GM23338 (cell line): ENCODE measurements at regions not wholly inside any gene's neighbourhood (a gene's known extent, or its start where the extent isn't known, plus 50 kb on each side); places are given as distances from the start of the nearest gene placed in this dataset.

Experiments
- ATAC-seq: fragments of 200-7000 bp; cut with Tn5 transposase; 3 replicates; pipeline ENCODE4 v1.9.1; 2020
- DNase-seq: peaks from one replicate; pipeline ENCODE4 v3.0.0-alpha.2; 2015; ENCODE audit warnings: low spot score
- H2AFZ ChIP-seq: fragments of 200-600 bp; sonication (generic); 2 replicates; pipeline ENCODE4 v1.8.0; 2016; ENCODE audit warnings: antibody characterized with exemption, mild to moderate bottlenecking, moderate library complexity
- H3F3A ChIP-seq: fragments of 200-600 bp; sonication (generic); replicated peaks from 2 replicates; pipeline ENCODE4 v1.8.0; 2017; ENCODE audit warnings: antibody characterized with exemption, mixed run types, low read depth
- H3K27ac ChIP-seq: fragments of 200-600 bp; sonication (generic); 2 replicates; pipeline ENCODE4 v1.6.1; 2016; ENCODE audit warnings: low read depth
- H3K27me3 ChIP-seq: fragments of 200-600 bp; sonication (generic); 2 replicates; pipeline ENCODE4 v1.8.0; 2016; ENCODE audit warnings: mild to moderate bottlenecking, mixed run types, moderate library complexity; ENCODE audit not compliant: insufficient read depth
- H3K36me3 ChIP-seq: fragments of 200-600 bp; sonication (generic); 2 replicates; pipeline ENCODE4 v1.8.0; 2016; ENCODE audit warnings: mild to moderate bottlenecking; ENCODE audit not compliant: insufficient read depth
- H3K4me1 ChIP-seq: fragments of 200-600 bp; sonication (generic); 2 replicates; pipeline ENCODE4 v1.8.0; 2016; ENCODE audit warnings: mild to moderate bottlenecking, moderate library complexity; ENCODE audit not compliant: insufficient read depth
- H3K4me2 ChIP-seq: fragments of 200-600 bp; sonication (generic); 2 replicates; pipeline ENCODE4 v1.7.1; 2017; ENCODE audit warnings: mixed run types
- H3K4me3 ChIP-seq: fragments of 200-600 bp; sonication (generic); 2 replicates; pipeline ENCODE4 v1.6.1; 2016; ENCODE audit warnings: mixed run types
- H3K79me2 ChIP-seq: fragments of 200-600 bp; sonication (generic); replicated peaks from 2 replicates; pipeline ENCODE4 v1.8.0; 2017; ENCODE audit warnings: mild to moderate bottlenecking; ENCODE audit not compliant: insufficient read depth
- H3K9me2 ChIP-seq: fragments of 200-600 bp; sonication (generic); 2 replicates; pipeline ENCODE4 v1.8.0; 2017; ENCODE audit not compliant: insufficient read depth
- H4K20me1 ChIP-seq: fragments of 200-600 bp; sonication (generic); replicated peaks from 2 replicates; pipeline ENCODE4 v1.8.0; 2017; ENCODE audit warnings: mild to moderate bottlenecking; ENCODE audit not compliant: insufficient read depth
- H3K27ac Mint-ChIP-seq: 2 replicates; pipeline ENCODE4 v1.8.0; 2020; ENCODE audit warnings: inconsistent platforms, mild to moderate bottlenecking, moderate library complexity, mixed read lengths
- H3K27me3 Mint-ChIP-seq: 3 replicates; pipeline ENCODE4 v1.8.0; 2022; ENCODE audit warnings: low read depth, mild to moderate bottlenecking, moderate library complexity, mixed read lengths, inconsistent platforms; ENCODE audit not compliant: insufficient read depth, poor library complexity
- H3K36me3 Mint-ChIP-seq: 3 replicates; pipeline ENCODE4 v1.8.0; 2021; ENCODE audit warnings: low read depth, mild to moderate bottlenecking, inconsistent platforms, moderate library complexity, mixed read lengths
- H3K4me1 Mint-ChIP-seq: 3 replicates; pipeline ENCODE4 v1.8.0; 2020; ENCODE audit warnings: mild to moderate bottlenecking, inconsistent platforms, mixed read lengths
- H3K4me3 Mint-ChIP-seq: 3 replicates; pipeline ENCODE4 v1.8.0; 2021; ENCODE audit warnings: moderate library complexity, mild to moderate bottlenecking, inconsistent platforms, mixed read lengths
- H3K9me3 Mint-ChIP-seq: 3 replicates; pipeline ENCODE4 v1.8.0; 2020; ENCODE audit warnings: moderate library complexity, mild to moderate bottlenecking, inconsistent platforms, mixed read lengths
- CREB1 ChIP-seq: fragments of 250-450 bp; sonication (Bioruptor Pico); IDR thresholded peaks from 2 replicates; pipeline ENCODE4 v1.5.0; 2020; ENCODE audit warnings: low read depth, mild to moderate bottlenecking, moderate library complexity
- EZH2 ChIP-seq: fragments of 200-600 bp; sonication (generic); IDR thresholded peaks from one replicate; pipeline ENCODE4 v1.8.0; 2017; ENCODE audit warnings: antibody characterized with exemption, mild to moderate bottlenecking, low read depth; ENCODE audit not compliant: unreplicated experiment
- EZH2phosphoT487 ChIP-seq: fragments of 200-600 bp; sonication (generic); IDR thresholded peaks from one replicate; pipeline ENCODE4 v1.8.1; 2018; ENCODE audit warnings: antibody characterized with exemption; ENCODE audit not compliant: unreplicated experiment
- JUNB ChIP-seq: IDR thresholded peaks from one replicate; pipeline ENCODE4 v1.6.1; 2016; ENCODE audit warnings: antibody characterized with exemption; ENCODE audit not compliant: unreplicated experiment
- NANOG ChIP-seq: IDR thresholded peaks from 2 replicates; pipeline ENCODE4 v1.6.1; 2016; ENCODE audit warnings: antibody characterized with exemption, borderline replicate concordance
- POLR2AphosphoS5 ChIP-seq: IDR thresholded peaks from 2 replicates; pipeline ENCODE4 v1.6.1; 2016; ENCODE audit warnings: antibody characterized with exemption, low read depth
- STAT1 ChIP-seq: IDR thresholded peaks from one replicate; pipeline ENCODE4 v1.6.1; 2016; ENCODE audit warnings: antibody characterized with exemption; ENCODE audit not compliant: unreplicated experiment
- ZNF331 ChIP-seq: fragments of 250-450 bp; sonication (Bioruptor Pico); IDR thresholded peaks from 2 replicates; pipeline ENCODE4 v1.5.0; 2020; ENCODE audit warnings: low read depth, mild to moderate bottlenecking, moderate library complexity
- TF ChIP-seq, protein P1 (sequence below): fragments of 250-450 bp; sonication (Bioruptor Pico); IDR thresholded peaks from 2 replicates; pipeline ENCODE4 v1.5.0; 2020; ENCODE audit warnings: mild to moderate bottlenecking, moderate library complexity
- TF ChIP-seq, protein P2 (sequence below): IDR thresholded peaks from 2 replicates; pipeline ENCODE4 v1.6.1; 2016; ENCODE audit warnings: antibody characterized with exemption
- TF ChIP-seq, protein P3 (sequence below), 2 experiments: fragments of 200-600 bp in 1 of 2; sonication (generic) in 1 of 2; conservative IDR thresholded peaks; 2 replicates each; pipeline versions ENCODE4 v1.5.1 to v1.6.1; 2016 to 2017; ENCODE audit warnings: antibody characterized with exemption in 2 of 2, low read depth in 2 of 2, mild to moderate bottlenecking in 2 of 2, moderate library complexity in 1 of 2

DNA sequence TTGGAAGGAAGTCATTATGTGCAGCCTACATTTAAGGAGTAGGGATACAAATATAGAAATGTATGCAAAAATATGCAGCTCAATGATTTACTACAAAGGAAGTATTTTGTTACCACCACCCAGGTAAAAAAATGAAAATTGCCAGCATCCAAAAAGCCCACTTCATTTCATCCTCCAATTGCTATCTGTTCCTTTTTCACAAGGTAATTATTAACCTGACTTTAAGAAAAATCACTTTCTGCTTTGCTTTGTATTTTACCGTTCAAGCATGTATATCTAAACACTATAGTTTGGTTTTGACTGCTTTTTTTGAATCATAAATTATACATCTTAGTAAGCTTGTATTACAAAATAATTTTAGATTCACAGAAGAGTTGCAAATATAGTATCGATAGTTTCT, 768.5 kb upstream of the GJE1 start (continued):
- TF ChIP-seq, protein P1, sequence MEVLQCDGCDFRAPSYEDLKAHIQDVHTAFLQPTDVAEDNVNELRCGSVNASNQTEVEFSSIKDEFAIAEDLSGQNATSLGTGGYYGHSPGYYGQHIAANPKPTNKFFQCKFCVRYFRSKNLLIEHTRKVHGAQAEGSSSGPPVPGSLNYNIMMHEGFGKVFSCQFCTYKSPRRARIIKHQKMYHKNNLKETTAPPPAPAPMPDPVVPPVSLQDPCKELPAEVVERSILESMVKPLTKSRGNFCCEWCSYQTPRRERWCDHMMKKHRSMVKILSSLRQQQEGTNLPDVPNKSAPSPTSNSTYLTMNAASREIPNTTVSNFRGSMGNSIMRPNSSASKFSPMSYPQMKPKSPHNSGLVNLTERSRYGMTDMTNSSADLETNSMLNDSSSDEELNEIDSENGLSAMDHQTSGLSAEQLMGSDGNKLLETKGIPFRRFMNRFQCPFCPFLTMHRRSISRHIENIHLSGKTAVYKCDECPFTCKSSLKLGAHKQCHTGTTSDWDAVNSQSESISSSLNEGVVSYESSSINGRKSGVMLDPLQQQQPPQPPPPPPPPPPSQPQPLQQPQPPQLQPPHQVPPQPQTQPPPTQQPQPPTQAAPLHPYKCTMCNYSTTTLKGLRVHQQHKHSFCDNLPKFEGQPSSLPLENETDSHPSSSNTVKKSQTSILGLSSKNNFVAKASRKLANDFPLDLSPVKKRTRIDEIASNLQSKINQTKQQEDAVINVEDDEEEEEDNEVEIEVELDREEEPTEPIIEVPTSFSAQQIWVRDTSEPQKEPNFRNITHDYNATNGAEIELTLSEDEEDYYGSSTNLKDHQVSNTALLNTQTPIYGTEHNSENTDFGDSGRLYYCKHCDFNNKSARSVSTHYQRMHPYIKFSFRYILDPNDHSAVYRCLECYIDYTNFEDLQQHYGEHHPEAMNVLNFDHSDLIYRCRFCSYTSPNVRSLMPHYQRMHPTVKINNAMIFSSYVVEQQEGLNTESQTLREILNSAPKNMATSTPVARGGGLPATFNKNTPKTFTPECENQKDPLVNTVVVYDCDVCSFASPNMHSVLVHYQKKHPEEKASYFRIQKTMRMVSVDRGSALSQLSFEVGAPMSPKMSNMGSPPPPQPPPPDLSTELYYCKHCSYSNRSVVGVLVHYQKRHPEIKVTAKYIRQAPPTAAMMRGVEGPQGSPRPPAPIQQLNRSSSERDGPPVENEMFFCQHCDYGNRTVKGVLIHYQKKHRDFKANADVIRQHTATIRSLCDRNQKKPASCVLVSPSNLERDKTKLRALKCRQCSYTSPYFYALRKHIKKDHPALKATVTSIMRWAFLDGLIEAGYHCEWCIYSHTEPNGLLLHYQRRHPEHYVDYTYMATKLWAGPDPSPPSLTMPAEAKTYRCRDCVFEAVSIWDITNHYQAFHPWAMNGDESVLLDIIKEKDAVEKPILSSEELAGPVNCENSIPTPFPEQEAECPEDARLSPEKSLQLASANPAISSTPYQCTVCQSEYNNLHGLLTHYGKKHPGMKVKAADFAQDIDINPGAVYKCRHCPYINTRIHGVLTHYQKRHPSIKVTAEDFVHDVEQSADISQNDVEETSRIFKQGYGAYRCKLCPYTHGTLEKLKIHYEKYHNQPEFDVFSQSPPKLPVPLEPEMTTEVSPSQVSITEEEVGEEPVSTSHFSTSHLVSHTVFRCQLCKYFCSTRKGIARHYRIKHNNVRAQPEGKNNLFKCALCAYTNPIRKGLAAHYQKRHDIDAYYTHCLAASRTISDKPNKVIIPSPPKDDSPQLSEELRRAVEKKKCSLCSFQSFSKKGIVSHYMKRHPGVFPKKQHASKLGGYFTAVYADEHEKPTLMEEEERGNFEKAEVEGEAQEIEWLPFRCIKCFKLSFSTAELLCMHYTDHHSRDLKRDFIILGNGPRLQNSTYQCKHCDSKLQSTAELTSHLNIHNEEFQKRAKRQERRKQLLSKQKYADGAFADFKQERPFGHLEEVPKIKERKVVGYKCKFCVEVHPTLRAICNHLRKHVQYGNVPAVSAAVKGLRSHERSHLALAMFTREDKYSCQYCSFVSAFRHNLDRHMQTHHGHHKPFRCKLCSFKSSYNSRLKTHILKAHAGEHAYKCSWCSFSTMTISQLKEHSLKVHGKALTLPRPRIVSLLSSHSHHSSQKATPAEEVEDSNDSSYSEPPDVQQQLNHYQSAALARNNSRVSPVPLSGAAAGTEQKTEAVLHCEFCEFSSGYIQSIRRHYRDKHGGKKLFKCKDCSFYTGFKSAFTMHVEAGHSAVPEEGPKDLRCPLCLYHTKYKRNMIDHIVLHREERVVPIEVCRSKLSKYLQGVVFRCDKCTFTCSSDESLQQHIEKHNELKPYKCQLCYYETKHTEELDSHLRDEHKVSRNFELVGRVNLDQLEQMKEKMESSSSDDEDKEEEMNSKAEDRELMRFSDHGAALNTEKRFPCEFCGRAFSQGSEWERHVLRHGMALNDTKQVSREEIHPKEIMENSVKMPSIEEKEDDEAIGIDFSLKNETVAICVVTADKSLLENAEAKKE (CRISPR knock-in tag), result no peak

DNA sequence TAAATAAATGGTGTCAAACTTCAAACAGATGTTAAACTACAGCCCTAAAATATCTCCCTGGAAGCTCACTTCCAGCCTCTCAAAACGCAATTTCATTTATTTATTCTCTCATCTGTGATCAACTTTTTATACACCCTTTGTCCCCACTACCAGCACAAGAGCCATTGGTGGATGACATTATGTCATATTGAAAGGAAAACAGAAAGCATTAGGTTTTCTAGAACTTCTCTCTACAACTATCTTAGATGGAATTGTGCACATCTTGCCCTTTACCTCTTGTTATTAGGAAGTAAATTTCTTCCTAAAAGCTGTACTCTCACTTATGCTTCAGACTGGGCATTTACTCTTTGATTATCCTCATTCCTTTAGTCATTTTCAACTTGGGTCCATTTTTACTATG, 771.2 kb upstream of the GJE1 start:
- Histone ChIP-seq H4K20me1 (no peaks in the 10 kb centered on the region), H3K4me2 (no peak overlapping the region), H3K9me2 (no peaks in the 10 kb centered on the region), H3K36me3 (no peaks in the 10 kb centered on the region), H3F3A (no peaks in the 10 kb centered on the region), H3K79me2 (no peaks in the 10 kb centered on the region), H3K4me1 (no peaks in the 10 kb centered on the region), H3K4me3 (no peak overlapping the region), H3K27me3 (no peaks in the 10 kb centered on the region), H2AFZ (no peak overlapping the region), H3K27ac (no peak overlapping the region)
- Mint-ChIP-seq H3K27me3 (no peaks in the 10 kb centered on the region), H3K9me3 (peaks cover 9% of the 10 kb centered on the region), H3K4me3 (no peak overlapping the region), H3K36me3 (peaks cover 18% of the 10 kb centered on the region; the same call in 2 of the 3 replicates), H3K4me1 (no peaks in the 10 kb centered on the region), H3K27ac (no peak overlapping the region)
- ATAC-seq (no peak), DNase-seq (no peak)
- no peak for TF ChIP-seq CREB1 (CRISPR knock-in tag)

DNA sequence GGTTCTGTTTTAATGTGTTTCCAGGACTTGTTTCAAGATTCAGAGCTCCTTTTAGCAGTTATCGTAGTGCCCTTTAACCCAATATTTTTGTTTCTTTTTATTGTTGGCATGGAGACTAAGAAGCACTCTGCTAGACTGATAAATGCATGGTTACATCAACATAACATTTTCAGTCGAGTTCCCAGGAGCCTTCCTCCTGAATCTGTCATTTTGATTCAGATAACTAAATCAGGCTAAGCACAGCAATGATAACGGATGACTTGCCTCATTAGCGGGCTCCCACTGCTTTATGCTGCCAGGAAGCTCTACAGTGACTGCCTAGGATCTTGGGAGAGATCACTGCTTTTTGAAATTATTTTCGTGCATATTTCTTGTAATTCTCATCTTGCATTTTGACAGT, 772.8 kb upstream of the GJE1 start:
- H3K4me2 ChIP-seq, result no peak overlapping the region
- H3K36me3 Mint-ChIP-seq, result peaks cover 19% of the 10 kb centered on the region; the same call in 2 of the 3 replicates
- no peak overlapping the region; the same call in 1 of the 2 replicates for H3K27ac ChIP-seq
- H3K9me3 Mint-ChIP-seq, result peaks cover 9% of the 10 kb centered on the region
- no peaks in the 10 kb centered on the region for H3K27me3 Mint-ChIP-seq
- H3K79me2 ChIP-seq, result no peaks in the 10 kb centered on the region
- H4K20me1 ChIP-seq, result no peaks in the 10 kb centered on the region
- no peak overlapping the region for H3K4me3 Mint-ChIP-seq
- no peaks in the 10 kb centered on the region for H3F3A ChIP-seq
- H3K36me3 ChIP-seq, result no peaks in the 10 kb centered on the region
- H3K4me3 ChIP-seq, result no peak overlapping the region
- ATAC-seq (no peak), DNase-seq (no peak)
- no peaks in the 10 kb centered on the region for H3K27me3 ChIP-seq
- no peaks in the 10 kb centered on the region for H3K4me1 Mint-ChIP-seq
- no peaks in the 10 kb centered on the region for H3K4me1 ChIP-seq
- no peak overlapping the region for H3K27ac Mint-ChIP-seq
- peak overlapping the region; percentile 92 for H2AFZ ChIP-seq
- no peaks in the 10 kb centered on the region for H3K9me2 ChIP-seq
- no peak for TF ChIP-seq EZH2
- no peak for TF ChIP-seq ZNF331 (CRISPR knock-in tag)
- TF ChIP-seq POLR2AphosphoS5, result no peak
- no peak for TF ChIP-seq NANOG
- TF ChIP-seq STAT1, result no peak
- TF ChIP-seq, protein P2, sequence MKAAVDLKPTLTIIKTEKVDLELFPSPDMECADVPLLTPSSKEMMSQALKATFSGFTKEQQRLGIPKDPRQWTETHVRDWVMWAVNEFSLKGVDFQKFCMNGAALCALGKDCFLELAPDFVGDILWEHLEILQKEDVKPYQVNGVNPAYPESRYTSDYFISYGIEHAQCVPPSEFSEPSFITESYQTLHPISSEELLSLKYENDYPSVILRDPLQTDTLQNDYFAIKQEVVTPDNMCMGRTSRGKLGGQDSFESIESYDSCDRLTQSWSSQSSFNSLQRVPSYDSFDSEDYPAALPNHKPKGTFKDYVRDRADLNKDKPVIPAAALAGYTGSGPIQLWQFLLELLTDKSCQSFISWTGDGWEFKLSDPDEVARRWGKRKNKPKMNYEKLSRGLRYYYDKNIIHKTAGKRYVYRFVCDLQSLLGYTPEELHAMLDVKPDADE, result no peak
- TF ChIP-seq EZH2phosphoT487, result no peak
- TF ChIP-seq CREB1 (CRISPR knock-in tag), result no peak
- TF ChIP-seq, protein P3, sequence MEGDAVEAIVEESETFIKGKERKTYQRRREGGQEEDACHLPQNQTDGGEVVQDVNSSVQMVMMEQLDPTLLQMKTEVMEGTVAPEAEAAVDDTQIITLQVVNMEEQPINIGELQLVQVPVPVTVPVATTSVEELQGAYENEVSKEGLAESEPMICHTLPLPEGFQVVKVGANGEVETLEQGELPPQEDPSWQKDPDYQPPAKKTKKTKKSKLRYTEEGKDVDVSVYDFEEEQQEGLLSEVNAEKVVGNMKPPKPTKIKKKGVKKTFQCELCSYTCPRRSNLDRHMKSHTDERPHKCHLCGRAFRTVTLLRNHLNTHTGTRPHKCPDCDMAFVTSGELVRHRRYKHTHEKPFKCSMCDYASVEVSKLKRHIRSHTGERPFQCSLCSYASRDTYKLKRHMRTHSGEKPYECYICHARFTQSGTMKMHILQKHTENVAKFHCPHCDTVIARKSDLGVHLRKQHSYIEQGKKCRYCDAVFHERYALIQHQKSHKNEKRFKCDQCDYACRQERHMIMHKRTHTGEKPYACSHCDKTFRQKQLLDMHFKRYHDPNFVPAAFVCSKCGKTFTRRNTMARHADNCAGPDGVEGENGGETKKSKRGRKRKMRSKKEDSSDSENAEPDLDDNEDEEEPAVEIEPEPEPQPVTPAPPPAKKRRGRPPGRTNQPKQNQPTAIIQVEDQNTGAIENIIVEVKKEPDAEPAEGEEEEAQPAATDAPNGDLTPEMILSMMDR (conservative IDR thresholded peaks at IDR 0.05; ENCODE audit: low read depth in 2 of 2), result no peak
- no peak for TF ChIP-seq JUNB
